Mucosa of gallbladder (tissue), 1 donor: ENCODE measurements at regions not wholly inside any gene's neighbourhood (a gene's known extent, or its start where the extent isn't known, plus 50 kb on each side); places are given as distances from the start of the nearest gene placed in this dataset.
A peak's percentile ranks its signal among the peaks of the same experiment; 100 is the strongest.

Source experiments
- DNase-seq: peaks from one replicate; pipeline ENCODE4 v3.0.0-alpha.2; 2020; ENCODE audit warnings: low spot score
- donor health status: DM: no; HTN: no; CAD: no.

DNA sequence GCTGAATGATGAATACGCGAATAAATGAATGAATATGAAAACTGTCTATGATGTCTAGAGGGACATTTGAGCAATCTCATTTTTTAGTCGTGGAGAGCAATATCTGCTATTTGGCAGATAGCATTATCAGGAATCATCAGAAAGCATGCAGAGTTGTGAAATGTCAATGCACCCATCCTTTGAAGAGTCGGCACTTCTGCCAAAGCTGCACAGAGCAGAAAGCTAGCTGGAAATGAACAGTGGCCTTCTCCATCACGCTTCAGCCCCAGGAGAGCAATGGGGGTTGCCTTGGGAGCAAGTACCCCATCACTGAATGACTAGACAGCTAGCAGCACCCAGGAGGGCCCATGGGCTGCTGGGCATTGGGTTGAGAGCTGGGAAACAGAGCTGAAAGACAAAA lies 69.1 kb upstream of the PROK2 start:
- no peak for DNase-seq

DNA sequence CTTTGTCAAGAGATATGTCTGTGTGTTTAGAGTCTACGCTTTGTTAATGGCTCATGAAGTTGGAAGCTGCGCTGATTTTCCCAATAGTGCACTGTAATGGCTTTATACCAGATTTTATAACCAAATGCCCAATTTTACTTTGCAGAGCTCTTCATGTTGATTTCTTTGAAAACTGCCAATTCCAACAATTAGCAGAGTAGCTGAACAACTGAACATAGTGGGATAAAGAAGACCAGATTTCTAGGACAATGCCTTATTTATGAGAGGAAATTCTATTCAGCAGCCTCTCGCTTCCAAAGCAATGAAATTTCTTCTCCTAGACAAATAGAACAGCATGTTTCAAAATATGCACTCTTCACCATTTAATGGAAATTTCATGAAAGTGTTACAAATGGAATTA lies 66.9 kb upstream of the PROK2 start:
- DNase-seq: no peak

DNA sequence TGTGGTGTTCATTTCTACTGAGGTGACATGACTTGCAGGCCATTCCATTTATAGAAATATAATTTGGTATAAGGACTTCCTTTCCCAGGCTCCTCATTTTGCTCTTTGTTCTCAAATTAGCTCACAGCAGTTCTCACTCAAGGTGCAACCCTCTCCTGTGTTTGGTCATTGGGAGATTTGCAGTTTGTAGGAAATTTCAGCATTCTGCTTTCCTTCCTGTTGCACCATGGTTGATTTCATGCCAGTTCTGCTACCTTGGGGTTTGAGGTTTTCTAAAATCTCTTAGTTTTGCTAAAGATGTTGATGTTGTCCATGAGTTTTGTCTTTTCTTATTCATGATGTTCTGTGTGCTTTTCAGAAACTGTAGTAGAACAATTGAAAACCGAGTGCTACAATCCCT lies 65.7 kb upstream of the PROK2 start:
- DNase-seq: no peak

DNA sequence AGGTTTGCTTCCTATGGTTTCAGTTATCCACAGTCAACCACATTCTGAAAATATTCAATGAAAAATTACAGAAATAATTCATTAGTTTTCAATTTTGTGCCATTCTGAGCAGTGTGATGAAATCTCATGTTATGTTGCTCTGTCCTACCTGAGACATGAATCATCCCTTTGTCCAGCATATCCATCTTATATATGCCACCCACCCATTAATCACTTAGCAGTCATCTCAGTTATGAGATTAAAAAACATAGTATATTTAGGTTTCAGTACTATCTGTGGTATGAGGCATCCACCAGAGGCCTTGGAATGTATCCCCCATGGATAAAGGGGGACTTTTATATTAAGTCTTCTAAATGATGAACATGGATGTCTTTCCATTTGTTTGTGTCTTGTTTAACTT lies 64.7 kb upstream of the PROK2 start:
- no peak for DNase-seq

DNA sequence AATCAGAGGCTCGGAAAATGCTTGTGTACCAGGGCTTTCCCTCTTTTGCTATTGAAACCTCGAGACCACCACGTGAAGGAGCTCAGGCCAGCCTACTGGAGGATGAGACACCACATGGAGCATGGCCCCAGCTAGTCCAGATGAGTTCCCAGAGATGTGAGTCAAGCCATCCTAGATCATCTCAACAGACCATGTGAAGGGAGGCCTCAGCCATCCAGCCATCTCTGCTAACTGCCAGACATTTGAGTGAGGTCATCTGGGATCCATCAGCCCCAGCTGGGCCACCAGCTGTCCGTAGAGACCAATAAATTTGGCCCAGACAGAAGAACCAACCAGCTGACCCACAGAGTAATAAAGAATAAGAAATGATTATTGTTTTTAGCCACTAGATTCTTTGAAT lies 62.8 kb upstream of the PROK2 start:
- no peak for DNase-seq

DNA sequence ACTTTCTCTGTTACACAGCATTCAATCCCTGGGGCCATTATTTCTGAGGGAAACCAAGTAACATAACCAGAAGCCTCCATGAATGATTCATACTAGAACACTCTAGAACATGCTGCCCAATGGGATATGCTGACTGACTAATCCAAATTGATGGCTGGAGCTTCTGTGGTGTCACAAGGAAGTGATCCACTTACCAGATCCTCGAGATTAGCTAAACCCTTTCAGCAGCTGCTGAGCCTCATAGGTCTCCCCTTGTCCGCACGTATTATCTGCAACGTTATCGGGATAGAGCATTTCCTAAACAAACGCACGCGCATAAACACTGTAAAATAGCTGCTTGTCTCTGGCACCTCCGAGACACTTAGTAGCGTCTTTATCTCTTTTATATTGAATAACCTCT lies 61.2 kb upstream of the PROK2 start:
- no peak for DNase-seq

DNA sequence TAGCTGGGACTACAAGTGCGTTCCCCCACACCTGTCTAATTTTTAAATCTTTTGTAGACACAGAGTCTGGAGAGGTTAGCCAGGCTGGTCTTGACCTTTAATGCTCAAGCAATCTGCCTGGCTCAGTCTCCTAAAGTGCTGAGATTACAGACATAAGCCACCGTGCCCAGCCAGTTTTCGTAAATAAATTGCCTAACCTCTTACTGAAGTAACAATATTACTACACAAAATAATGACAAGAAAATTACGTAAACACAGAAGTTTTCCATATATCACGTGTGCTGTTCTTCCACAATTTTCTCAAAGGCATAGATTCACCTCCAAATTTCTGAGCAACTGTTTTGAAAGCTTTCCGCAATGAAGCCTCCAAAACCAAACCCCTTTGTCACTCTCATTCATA lies 58.1 kb upstream of the PROK2 start:
- DNase-seq: no peak

DNA sequence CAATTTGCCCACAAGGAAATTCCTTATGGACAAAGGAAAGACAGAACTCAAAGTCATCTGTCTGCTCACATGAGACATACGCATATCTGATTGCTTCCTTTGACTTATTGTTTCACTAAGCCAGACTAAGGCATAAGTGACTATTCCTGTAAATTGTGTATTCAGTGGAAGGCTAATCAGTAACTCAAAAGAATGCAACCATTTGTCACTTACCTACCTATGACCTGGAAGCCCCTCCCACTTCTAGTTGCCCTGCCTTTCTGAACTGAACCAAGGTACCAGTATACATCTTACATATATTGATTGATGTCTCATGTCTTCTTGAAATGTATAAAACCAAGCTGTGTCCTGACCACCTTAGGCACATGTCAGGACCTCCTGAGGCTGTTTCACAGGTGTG lies 53.5 kb upstream of the PROK2 start:
- peak; percentile 21 for DNase-seq
